ENCODE measurements at regions not wholly inside any gene's neighbourhood (a gene's known extent, or its start where the extent isn't known, plus 50 kb on each side); places are given as distances from the start of the nearest gene placed in this dataset.

- no peak for DNase-seq (ENCODE audit: low read depth, low spot score)
Measured at GRCh38 chr2:174668075-174668474, 70.5 kb upstream of the WIPF1 start.

GRCh38 chr2:174667250-174667860 lies 69.8 kb upstream of the WIPF1 start:
- no peak for DNase-seq (ENCODE audit: low read depth, low spot score)

GRCh38 chr2:174666845-174667244 lies 69.2 kb upstream of the WIPF1 start:
- no peak for DNase-seq (ENCODE audit: low read depth, low spot score)

- DNase-seq (ENCODE audit: low read depth, low spot score), result no peak
Measured at GRCh38 chr2:174666312-174666711, 68.7 kb upstream of the WIPF1 start.

GRCh38 chr2:174664084-174664759 lies 66.6 kb upstream of the WIPF1 start:
- DNase-seq (ENCODE audit: low read depth, low spot score), result no peak

- DNase-seq (ENCODE audit: low read depth, low spot score), result no peak
Measured at GRCh38 chr2:174663550-174663949, 65.9 kb upstream of the WIPF1 start.

GRCh38 chr2:174662859-174663258 lies 65.3 kb upstream of the WIPF1 start:
- DNase-seq (ENCODE audit: low read depth, low spot score), result no peak

- DNase-seq (ENCODE audit: low read depth, low spot score), result no peak
Measured at GRCh38 chr2:174662459-174662858, 64.9 kb upstream of the WIPF1 start.

- DNase-seq (ENCODE audit: low read depth, low spot score), result no peak
Measured at GRCh38 chr2:174660984-174661675, 63.5 kb upstream of the WIPF1 start.

GRCh38 chr2:174659069-174659900 lies 61.7 kb upstream of the WIPF1 start:
- no peak for DNase-seq (ENCODE audit: low read depth, low spot score)

GRCh38 chr2:174656676-174657176 lies 59.1 kb upstream of the WIPF1 start:
- DNase-seq (ENCODE audit: low read depth, low spot score), result no peak

- DNase-seq (ENCODE audit: low read depth, low spot score), result no peak
Measured at GRCh38 chr2:174656035-174656434, 58.4 kb upstream of the WIPF1 start.

- no peak for DNase-seq (ENCODE audit: low read depth, low spot score)
Measured at GRCh38 chr2:174654419-174654941, 56.9 kb upstream of the WIPF1 start.

- DNase-seq (ENCODE audit: low read depth, low spot score), result no peak
Measured at GRCh38 chr2:174648896-174649295, 51.3 kb upstream of the WIPF1 start.
